GM12864 (cell line): ENCODE measurements at regions not wholly inside any gene's neighbourhood (a gene's known extent, or its start where the extent isn't known, plus 50 kb on each side); places are given as distances from the start of the nearest gene placed in this dataset.

ENCODE experiments used
- DNase-seq: peaks from one replicate; pipeline ENCODE4 v3.0.0-alpha.2; 2011; ENCODE audit warnings: low read depth
- H3K4me3 ChIP-seq: 2 replicates; pipeline ENCODE4 v1.5.1; 2011; ENCODE audit warnings: mild to moderate bottlenecking, low read depth, low read length, control low read depth
- CTCF ChIP-seq: IDR thresholded peaks from 2 replicates; pipeline ENCODE4 v1.5.1; 2011; ENCODE audit warnings: low read depth, mild to moderate bottlenecking, moderate library complexity, low read length, control low read depth, inconsistent platforms; ENCODE audit errors: missing control alignments

GRCh38 chr1:147463022-147463421, 78.3 kb upstream of the BCL9 start:
- no peak for TF ChIP-seq CTCF
- H3K4me3 ChIP-seq, result no peak overlapping the region
- DNase-seq, result no peak

DNA sequence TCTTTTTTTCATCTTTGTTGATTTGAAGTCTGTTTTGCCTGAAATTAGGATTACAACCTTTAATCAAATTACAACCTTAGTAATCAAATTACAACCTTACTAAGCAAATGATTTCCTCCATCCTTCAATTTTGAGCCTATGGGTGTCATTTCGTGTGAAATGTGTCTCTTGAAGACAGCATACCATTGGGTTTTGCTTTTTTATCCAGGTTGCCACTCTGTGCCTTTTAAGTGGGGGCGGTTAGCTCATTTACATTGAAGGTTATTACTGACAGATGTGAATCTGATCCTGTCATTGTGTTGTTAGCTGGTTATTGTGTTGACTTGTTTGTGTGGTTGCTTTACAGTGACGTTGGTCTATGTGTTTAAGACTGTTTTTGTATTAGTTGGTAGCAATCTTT, 74.8 kb upstream of the BCL9 start:
- TF ChIP-seq CTCF, result no peak
- DNase-seq, result no peak

DNA sequence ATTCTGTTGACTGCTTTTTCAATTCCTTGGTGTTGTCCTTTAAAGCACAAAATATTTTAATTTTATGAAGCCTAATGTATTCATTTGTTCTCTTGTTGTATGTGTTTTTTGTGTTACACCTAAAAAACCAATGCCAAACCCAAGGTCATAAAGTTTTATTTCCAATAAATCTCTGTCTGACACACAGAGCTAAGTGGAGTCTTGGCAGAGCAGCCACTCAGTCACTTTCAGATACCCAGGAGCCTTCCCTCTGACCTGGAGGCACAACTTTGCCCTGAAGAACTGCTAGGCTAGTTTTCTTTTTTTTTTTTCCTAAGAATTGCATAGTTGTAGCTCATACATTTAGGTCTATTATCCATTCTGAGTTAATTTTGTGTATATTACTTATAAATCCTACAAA, 71.2 kb upstream of the BCL9 start:
- TF ChIP-seq CTCF, result no peak
- H3K4me3 ChIP-seq, result no peak overlapping the region
- no peak for DNase-seq

More for the DNA sequence above, 74.8 kb upstream of the BCL9 start:
- no peak overlapping the region for H3K4me3 ChIP-seq

- no peak overlapping the region for H3K4me3 ChIP-seq
- TF ChIP-seq CTCF, result no peak
- no peak for DNase-seq
Observed at GRCh38 chr1:147472489-147472888, 68.8 kb upstream of the BCL9 start.

DNA sequence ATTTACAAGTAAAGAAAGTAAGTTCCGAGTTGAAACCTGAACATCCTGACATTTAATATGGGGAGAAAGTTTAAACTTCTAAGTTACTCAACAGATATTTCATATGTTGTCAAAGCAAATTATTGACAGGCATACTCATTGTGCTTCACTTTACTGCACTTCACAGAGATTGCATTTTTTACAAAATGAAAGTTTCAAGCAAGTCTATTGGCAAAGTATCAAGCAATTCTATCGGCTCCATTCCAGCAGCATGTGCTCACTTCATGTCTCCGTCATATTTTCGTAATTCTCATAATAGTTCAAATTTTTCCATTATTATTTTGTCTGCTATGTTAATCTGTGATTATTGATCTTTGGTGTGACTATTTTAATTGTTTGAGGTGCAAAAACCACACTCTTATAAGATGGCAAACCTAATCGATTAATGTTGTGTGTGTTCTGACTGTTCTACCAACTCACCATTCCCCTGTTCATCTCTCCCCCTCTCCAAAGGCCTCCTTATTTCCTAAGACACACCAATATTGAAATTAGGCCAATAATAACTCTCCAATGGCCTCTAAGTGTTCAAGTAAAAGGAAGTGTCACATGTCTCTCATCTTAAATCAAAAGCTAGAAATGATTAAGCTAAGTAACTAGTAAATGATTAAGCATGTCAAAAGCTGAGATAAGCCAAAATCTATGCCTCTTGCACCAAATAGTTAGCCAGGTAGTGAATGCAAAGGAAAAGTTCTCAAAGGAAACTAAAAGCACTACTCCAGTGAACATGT, 68.2 kb upstream of the BCL9 start:
- no peak overlapping the region for H3K4me3 ChIP-seq
- DNase-seq, result no peak
- TF ChIP-seq CTCF, result no peak

DNA sequence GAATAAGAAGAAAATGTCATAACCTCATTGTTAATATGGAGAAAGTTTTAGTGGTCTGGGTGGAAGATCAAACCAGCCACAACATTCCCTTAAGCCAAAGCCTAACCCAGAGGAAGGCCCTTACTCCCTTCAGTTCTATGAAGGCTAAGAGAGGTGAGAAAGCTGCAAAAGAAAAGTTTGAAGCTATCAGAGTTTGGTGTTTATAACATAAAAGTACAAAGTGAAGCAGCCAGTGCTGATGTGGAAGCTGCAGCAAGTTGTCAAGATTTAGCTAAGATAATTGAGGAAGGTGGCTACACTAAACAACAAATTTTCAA, 67.6 kb upstream of the BCL9 start:
- TF ChIP-seq CTCF, result no peak
- DNase-seq, result no peak
- H3K4me3 ChIP-seq, result no peak overlapping the region

GRCh38 chr1:147475488-147475887, 65.8 kb upstream of the BCL9 start:
- DNase-seq, result no peak
- no peak overlapping the region for H3K4me3 ChIP-seq
- no peak for TF ChIP-seq CTCF
